ENCODE measurements at regions not wholly inside any gene's neighbourhood (a gene's known extent, or its start where the extent isn't known, plus 50 kb on each side); places are given as distances from the start of the nearest gene placed in this dataset.
"Not testable (repeated sequence)": the region's sequence is repeated elsewhere in the genome, so short reads cannot be mapped to it uniquely, and the experiment has no call there.

DNA sequence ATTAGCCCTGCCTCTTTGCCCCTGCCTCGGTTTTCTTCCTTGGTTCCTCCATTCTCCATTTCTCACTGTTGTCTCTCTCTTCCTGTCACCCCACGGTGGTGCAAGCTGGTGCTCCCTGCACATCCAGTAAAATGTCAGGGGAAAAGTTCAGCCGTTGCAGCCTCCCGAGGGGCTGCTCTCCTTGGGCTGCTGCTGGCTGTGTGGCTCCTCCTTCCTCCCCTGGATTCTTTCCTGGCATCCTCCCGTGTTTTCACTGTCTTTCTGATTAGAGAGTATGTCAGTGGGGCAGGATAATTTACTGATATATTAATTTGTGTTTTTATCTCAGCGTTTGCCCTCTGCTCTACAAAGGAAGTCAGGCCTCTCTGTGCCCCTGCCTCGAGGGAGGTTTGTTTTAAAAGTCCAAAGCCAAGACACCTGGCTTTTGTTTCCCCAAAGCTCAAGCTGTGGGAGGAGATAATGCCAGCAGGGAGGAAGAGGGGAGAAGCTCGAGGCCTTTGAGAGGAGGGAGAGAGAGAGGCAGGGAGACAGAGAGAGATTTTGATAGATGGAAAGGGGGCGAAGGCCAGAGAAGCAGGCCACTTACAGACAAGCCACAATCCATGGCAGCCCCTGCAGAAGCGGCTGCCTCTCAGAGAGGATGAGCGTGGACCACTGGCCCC lies 150.3 kb upstream of the NR2F2 start:
- no peak for DNase-seq

DNA sequence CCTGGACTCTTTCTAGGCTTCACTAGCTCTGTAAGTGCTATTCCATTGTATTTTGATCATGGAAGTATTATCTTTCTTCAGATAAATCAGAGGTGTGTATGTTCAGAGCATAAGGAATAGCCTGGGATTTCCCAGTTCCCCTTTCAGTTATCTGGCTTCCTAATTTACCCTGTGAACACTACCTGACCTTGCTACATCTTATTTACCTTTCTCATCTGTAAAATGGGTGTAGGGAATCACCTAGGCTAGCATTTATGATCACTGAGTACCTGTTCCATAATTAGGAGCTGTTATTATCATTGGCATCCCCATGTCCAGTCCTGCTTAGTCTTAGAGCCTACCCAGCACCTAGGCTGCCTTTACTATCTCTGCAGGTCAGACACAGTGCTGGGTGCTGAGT lies 149.3 kb upstream of the NR2F2 start:
- DNase-seq: no peak

- DNase-seq: no peak
Observed at GRCh38 chr15:96181873-96182301, 148.6 kb upstream of the NR2F2 start.

GRCh38 chr15:96182736-96183513 lies 147.6 kb upstream of the NR2F2 start:
- DNase-seq: no peak

- DNase-seq: no peak
Observed at GRCh38 chr15:96183514-96183850, 147.0 kb upstream of the NR2F2 start.

DNA sequence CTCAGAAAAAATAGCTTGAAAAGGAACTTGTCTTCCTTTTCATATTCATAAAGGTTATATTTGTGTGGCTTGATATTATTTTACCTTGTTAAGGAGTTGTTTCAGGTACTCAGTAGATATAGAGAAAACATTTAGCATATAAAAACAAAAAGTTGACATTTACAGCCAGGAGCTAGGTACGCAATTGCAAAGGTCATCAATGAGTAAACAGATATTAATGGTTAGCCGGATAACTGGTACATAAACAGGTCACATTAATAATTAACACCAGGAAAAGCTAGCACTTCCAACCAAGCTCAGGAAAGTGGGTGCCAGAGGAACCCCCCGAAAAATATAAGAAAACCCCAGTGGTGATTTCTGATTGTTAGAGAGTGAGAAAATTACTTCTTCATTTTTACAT lies 146.6 kb upstream of the NR2F2 start:
- no peak for DNase-seq

GRCh38 chr15:96184297-96184696 lies 146.2 kb upstream of the NR2F2 start:
- no peak for DNase-seq

DNA sequence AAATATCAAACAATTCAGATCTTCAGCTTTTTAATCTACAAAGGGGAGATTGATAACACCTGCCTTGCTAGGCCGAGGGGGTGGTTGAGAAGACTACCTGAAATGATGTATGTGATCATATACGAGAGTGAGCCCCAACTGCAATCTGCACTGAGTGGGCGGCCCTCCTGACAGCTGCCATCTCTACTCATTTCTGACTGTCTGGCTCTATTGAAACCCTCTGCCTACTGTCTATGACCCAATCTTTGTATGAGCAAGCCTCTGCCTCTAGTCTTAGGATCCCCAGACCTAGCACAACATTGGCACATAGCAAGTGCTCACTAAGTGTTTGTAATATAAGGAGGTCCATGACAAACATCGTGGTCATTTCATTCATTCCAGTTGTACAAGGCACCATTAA lies 144.4 kb upstream of the NR2F2 start:
- no peak for DNase-seq

GRCh38 chr15:96187341-96188305 lies 142.9 kb upstream of the NR2F2 start:
- no peak for DNase-seq

GRCh38 chr15:96197721-96198120 lies 132.8 kb upstream of the NR2F2 start:
- no peak for DNase-seq

- DNase-seq: no peak
Observed at GRCh38 chr15:96199111-96199510, 131.4 kb upstream of the NR2F2 start.

- no peak for DNase-seq
Observed at GRCh38 chr15:96200357-96200967, 130.0 kb upstream of the NR2F2 start.

- DNase-seq: no peak
Observed at GRCh38 chr15:96201696-96202095, 128.8 kb upstream of the NR2F2 start.

GRCh38 chr15:96205588-96205987 lies 124.9 kb upstream of the NR2F2 start:
- not testable (repeated sequence) for DNase-seq

- DNase-seq: no peak
Observed at GRCh38 chr15:96207377-96208006, 123.0 kb upstream of the NR2F2 start.

DNA sequence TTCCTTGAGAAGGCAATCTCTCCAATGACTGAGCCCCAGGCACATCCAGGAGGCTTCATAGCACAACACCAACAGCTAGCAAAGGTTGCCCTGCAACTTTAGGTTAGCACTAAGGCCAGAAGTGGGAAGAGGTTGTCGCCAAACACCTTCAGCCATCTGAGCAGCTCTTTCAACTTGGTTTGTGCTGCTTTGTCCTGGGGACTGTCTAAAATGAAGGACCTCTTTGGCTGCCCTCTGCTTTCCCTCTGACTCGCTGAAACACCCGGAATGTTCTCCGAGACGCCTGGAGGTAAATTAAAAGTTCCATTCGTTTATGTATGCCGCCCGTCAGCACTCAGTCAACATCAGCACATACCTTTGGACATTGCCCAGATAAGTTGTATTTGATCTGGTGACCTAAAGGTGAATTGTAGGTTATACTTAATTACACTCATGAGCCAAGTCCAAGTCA lies 121.2 kb upstream of the NR2F2 start:
- no peak for DNase-seq

- DNase-seq: no peak
Observed at GRCh38 chr15:96213045-96213444, 117.5 kb upstream of the NR2F2 start.

DNA sequence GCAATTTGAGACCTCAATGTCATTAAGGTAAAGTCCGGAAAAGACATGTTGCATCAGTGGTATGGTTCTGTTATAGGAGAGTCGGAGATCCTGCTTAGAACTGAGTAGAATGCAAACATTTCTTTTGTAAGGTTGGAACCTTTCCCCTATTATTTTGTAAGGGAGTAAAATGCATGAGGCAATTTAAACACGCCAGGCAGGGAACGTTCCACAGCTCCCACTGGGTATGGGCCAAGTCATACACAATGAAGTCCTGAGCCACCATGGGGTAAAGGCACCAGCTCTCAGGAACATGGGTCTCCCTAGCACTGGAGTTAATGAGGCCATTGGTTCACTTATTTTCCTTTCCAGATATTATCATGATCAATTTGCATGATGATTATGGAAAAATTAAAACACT lies 116.6 kb upstream of the NR2F2 start:
- DNase-seq: no peak

- DNase-seq: not testable (repeated sequence)
Observed at GRCh38 chr15:96216481-96216880, 114.0 kb upstream of the NR2F2 start.

DNA sequence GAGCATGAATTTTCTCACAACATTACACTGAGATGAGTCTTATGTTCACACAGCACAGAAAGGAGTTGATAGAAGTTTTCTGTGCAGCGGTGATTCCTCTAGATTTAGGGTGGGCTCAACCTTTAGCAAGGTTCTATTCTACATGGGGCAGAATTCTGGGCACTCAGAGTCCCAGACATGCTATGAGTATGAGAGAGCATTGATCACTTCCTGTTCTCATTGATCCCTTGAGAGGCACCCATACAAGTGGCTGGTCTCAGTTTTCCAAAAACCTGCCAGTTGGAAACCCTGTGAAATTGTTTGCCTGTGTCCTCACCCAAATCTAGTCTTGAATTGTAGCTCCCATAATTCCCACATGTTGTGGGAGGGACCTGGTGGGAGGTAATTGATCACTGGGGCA lies 112.5 kb upstream of the NR2F2 start:
- no peak for DNase-seq

- no peak for DNase-seq
Observed at GRCh38 chr15:96218623-96219455, 111.7 kb upstream of the NR2F2 start.

GRCh38 chr15:96219681-96220080 lies 110.8 kb upstream of the NR2F2 start:
- DNase-seq: no peak

All from stimulated activated CD4-positive, alpha-beta T cell treated with anti-CD3 and anti-CD28 coated beads, Interleukin-4, amount 100 ng/mL, for 1 hour (primary cell).